HG03469 (cell line): ENCODE measurements at regions not wholly inside any gene's neighbourhood (a gene's known extent, or its start where the extent isn't known, plus 50 kb on each side); places are given as distances from the start of the nearest gene placed in this dataset.

Source experiments
- ATAC-seq: cut with Tn5 transposase; IDR thresholded peaks from one replicate; pipeline ENCODE4 v1.9.1; 2021; ENCODE audit warnings: mild to moderate bottlenecking, moderate library complexity, moderate number of reproducible peaks; ENCODE audit not compliant: unreplicated experiment

- no peak for ATAC-seq
Observed at GRCh38 chr9:12060811-12061210, 632.4 kb upstream of the TYRP1 start.

DNA sequence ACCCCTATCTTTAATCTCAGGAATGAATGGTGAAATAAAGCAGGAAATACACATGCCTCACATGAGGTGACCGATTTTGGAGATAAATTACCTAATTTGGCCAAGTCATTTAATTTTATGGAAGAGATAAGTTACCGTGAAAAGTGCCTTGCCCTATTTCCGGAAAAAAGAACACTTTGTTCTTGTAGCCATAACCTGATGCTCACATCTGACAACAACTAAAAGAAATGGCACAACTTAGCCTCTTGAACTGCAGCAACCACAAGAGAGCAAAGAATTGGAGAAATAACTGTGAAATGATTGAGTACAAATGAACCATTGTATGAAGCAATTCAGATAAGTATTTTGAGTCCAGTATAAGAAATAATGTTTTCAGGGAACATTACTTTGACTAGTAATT lies 628.1 kb upstream of the TYRP1 start:
- no peak for ATAC-seq

GRCh38 chr9:12065686-12066085 lies 627.5 kb upstream of the TYRP1 start:
- no peak for ATAC-seq

DNA sequence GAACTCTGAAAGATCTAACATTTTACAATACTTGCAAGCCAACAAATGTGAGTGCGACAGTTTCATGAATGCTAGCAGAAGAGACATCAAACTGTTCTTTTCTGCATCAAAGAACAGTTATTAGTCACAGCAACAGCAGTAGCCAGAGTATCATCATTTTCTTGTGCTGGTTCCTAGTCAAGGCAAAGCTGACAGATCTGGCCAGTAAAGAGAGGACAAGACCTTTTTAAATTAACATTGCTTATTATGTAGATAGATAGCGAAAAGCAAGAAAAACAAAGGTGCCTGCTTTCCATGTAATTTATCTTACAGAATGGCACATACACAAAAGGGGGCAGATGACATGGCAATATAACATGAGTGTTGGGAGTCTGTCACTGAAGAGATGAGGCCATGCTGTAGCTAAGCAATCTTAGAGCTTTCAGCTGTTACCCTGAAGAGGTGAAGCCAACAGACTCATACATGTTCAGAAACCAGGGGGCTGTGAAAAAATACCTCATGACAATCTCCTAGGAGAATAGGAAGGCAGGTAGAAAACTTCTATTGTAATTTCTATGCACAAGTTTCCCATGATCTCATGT lies 626.6 kb upstream of the TYRP1 start:
- no peak for ATAC-seq

DNA sequence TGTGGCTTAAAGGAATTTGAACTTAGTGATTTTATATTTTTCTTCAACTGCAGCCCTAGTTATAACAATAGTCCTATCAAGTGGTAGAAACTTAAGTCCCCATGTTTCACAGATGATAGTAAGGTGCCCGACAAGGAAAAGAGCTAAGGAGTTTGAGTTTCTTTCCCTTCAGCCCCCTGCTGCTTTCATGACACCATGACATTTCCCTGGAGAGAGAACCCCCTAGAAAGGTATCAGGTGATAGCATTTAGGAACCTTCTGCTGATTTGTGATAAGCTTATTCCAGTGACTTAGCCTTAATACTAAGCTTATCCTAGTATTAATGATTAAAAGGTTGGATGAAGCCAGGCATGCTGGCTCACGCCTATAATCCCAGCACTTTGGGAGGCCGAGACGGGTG lies 623.8 kb upstream of the TYRP1 start:
- no peak for ATAC-seq

DNA sequence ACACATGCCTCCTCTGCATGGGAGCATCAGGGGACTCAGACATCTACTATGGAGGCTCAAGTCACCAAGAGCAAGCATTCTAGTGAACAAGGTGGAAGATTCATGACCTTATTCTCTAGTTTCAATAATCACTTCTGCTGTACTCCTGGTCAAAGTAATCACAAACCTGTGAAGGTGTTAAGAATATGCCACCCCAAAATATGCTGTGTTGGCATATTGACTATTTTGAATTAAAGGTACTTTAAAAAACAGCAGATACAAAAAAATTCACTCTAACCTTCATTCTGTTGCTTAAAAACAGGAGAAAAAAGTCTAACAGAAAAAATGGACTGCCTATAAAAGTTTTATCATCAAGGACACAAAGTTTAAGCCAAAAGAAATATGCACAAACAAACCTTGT lies 607.8 kb upstream of the TYRP1 start:
- no peak for ATAC-seq

- ATAC-seq: no peak
Observed at GRCh38 chr9:12091865-12092527, 601.2 kb upstream of the TYRP1 start.

DNA sequence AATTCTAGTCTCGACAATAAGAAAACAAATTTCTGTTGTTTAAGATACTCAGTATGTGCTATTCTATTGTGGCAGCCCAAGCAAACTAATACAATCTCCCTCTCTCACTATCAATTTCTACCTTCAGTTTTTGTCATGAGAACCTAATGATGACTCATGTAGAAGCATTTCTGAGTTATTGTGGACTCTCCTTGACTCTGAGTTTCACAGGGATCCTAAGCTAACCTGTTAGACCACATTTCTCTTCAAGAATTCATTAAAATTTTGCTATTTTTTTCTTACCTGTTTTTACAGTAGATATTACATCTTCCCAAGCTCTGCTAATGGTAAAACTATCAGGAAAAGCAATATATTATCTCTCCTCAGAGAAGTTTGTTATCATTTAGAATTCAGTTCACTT lies 599.1 kb upstream of the TYRP1 start:
- ATAC-seq: no peak

DNA sequence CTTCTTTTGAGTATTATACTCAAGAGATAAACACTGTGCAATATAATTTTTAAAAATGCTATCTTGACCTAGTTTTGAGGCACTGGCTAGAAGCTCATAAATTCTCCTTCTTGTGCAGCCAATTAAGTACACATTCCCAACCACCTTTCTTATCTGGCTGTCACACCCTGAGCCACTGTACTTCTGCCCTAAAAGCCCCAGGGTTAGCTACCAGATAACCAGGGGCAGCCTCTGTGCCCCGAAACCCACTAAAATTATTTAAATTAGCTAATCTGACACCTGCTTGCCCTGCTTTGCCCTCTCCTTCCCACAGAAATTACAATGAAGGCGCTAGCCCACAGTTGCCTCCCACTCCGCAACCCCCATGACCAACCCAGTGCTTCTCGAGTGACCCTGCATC lies 597.3 kb upstream of the TYRP1 start:
- ATAC-seq: no peak

DNA sequence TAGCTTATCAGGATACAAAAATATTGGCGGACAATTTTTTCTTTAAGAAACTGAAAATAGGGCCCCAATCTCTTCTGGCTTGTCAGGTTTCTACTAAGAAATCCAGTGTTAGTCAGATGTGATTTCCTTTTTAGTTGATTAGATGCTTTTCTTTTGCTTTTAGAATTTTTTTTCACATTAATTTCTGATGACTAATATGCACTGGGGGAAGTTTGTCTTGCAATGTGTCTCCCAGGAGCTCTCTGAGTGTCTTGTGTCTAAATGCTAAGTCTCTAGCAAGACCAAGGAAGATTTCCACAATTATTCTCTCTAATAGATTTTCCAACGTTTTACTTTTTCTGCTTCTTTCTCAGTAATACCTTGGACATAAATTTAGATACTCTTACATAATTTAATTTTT lies 559.8 kb upstream of the TYRP1 start:
- no peak for ATAC-seq

- ATAC-seq: no peak
Observed at GRCh38 chr9:12141422-12141821, 551.8 kb upstream of the TYRP1 start.

GRCh38 chr9:12155401-12156134 lies 537.6 kb upstream of the TYRP1 start:
- no peak for ATAC-seq

DNA sequence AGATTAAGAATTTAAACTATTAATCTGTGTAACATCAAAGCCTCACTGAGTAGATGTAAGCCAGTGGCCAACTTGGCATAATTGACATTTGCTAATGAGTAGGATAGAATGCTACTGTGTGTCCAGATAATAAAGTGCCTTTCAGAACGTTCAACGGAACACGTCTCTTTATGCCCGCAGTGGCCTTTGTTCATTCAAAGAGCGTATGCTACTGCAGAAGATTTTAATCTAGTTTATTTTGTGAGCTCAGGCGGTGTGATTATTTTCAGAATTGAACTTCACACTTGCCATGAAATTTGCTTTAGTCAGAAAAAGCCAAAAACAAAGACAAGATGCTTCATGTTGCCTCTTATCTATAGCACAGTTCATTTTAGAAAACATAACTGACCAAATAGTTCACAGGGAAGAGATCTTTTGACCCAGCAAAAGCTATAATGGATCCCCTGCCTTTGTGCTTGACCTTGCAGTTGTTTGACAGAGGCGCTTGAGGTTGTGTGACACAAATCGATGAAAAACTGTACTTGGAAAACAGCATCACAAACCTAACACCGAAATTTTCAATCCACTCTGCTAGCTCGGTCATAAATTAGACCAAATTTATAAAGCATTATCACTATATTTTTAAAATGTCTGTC lies 530.9 kb upstream of the TYRP1 start:
- no peak for ATAC-seq

DNA sequence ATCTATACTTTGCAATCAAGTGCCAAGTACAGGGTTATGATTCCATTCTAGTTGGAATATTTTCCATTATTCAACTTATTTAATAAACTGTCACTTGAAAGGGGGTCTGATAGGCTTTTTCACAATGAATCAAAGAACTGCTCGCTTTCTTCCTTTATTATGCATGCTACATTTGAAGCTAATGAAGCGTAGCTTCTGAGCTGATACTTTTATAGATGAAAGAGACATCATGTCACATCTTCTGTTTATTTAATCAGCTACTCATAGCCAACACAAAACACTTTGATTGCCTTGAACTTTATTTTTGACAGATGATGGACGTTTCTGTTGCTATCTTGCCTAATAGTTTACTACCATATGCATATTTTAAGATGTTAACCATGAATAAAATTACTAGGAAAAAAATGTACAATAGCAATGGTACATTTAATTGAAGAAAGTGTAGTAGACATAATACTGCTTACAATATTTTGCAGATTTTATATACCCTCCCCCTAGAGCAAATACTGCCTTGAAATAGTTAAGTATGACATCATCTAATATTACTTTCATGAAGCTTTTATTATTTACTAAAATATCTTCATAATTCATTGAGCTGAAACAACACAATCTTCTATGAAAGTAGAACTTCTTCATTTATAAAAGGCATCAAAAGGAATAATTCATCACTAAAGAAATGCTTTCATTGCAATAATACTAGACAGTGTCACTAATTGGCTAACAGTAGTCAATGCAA lies 529.3 kb upstream of the TYRP1 start:
- no peak for ATAC-seq

- ATAC-seq: no peak
Observed at GRCh38 chr9:12166518-12166917, 526.7 kb upstream of the TYRP1 start.

DNA sequence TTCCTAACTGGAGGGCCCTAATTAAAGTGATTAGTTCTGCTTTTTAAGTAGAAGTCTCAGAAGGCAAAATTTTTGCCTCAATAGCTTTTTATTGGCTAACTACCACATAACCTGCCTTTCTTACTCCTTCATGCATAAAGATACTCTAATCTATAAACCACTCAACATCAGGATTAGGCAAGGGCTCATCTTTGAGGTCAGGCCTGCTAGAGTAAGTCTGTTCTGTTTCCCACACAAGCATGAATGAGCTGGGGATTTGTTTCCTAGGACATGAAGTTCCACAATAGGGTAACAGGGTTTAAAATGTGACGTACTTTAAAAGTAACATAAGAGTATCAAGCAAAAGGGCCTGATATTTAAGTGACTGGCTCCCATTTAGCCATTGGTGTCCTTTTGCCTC lies 522.7 kb upstream of the TYRP1 start:
- ATAC-seq: no peak

DNA sequence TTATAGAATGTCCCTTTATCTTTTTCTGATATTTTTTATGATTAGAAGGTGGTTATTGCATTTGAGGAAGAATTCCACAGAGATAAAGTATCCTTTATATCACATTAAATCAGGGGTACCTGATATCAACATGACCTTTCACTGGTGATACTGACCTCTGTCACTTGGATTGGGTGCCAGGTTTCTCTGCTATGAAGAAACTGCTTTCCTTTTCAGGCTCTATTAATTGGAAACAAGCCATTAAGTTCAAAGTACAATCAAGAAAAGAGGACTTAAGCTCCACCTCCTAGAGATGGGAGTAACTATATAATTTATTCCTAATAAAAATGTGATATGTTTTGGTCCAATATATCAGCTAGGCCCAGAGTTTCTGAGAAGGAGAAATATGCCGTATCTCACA lies 514.6 kb upstream of the TYRP1 start:
- no peak for ATAC-seq

- ATAC-seq: no peak
Observed at GRCh38 chr9:12182806-12183205, 510.4 kb upstream of the TYRP1 start.

DNA sequence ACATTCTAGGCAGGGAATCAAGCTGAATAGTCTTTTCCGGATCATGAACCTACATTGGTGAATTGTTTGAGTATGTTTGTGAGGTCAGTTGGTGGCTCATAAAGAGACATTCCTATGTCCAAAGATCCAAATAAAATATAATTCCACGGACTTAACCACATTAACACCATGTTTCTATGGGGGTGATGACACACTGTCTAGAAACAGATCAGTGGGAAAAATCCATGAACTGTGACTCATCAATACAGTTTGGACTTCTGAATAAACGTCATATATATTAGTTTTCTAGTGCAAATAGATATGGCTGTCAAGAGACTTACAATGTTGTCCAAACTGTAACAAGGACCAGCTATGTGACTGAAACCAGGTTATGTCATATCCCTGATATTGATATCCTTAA lies 509.9 kb upstream of the TYRP1 start:
- ATAC-seq: no peak

DNA sequence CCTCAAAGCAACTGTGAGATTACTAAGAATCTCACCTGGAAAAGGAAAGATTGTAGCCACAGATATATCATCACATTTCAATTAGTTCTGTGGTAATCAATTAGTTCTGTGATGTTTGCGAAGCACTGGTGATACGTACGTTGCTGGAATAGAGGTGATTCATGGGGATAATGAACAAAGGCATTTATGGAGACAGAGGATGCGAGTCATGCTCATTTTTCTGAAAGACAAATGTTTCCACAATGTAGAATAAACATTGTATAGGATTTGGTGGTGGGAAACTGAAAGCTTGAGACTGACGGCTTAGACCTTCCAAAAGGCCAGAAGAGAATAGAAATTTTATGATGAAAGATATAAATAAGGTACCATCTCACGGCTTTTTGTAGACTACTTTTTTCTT lies 507.3 kb upstream of the TYRP1 start:
- no peak for ATAC-seq

DNA sequence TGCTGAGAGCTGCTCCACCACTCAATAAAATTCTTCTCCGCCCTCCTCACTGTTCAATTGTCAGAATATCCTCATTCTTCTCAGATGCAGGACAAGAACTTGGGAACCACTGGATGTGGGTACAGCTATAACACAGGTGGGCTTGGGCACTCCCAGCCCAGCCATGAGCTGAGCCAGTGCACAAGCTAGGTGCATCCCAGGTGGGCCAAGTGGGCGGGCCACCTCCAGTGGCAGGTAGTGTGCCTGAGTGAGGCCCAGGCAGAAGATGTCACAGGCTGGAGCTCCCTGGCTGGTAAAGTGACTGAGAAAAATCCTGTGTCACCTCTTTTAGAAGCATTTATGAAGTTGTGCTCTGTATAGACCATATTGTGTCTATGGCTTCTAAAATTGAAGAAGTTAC lies 501.6 kb upstream of the TYRP1 start:
- ATAC-seq: no peak
